ENCODE measurements at regions not wholly inside any gene's neighbourhood (a gene's known extent, or its start where the extent isn't known, plus 50 kb on each side); places are given as distances from the start of the nearest gene placed in this dataset.

GRCh38 chr20:12311094-12311865 lies 393.6 kb downstream of the BTBD3 start:
- Histone ChIP-seq H3K4me1 (replicated peaks in 1 of 2) (peaks cover 3 to 5% of the 10 kb centered on the region in 2 donors), H3K4me3 (no peak overlapping the region), H3K27ac (no peak overlapping the region)
- in situ Hi-C loops (cut with MboI; ENCODE audit: low pct_unique_long_range_greater_than_20kb in 2 of 9, low sequenced_read_pairs in 9 of 9, unreplicated experiment in 9 of 9): no loop called here
- 0 to 100% (median 84%) methylated on average over 1 to 5 of the region's 6 CpGs for WGBS, 10 experiments
- no peak for ATAC-seq (replicated peaks in 6 of 8)

- no peak for ATAC-seq (replicated peaks in 6 of 8)
- Histone ChIP-seq H3K4me3 (no peak overlapping the region), H3K27ac (no peak overlapping the region), H3K4me1 (replicated peaks in 1 of 2) (no peaks in the 10 kb centered on the region)
- WGBS, 10 experiments: 0 to 100% (median 25%) methylated on average over 1 of the region's 1 CpG; no CpG with 5 or more reads in 3 of the 10 experiments
- in situ Hi-C loops (cut with MboI; ENCODE audit: low pct_unique_long_range_greater_than_20kb in 2 of 9, low sequenced_read_pairs in 9 of 9, unreplicated experiment in 9 of 9): no loop called here
Measured at GRCh38 chr20:12315652-12316051, 398.0 kb downstream of the BTBD3 start.

GRCh38 chr20:12316794-12317193 lies 399.1 kb downstream of the BTBD3 start:
- ATAC-seq (replicated peaks in 6 of 8): no peak
- Histone ChIP-seq H3K4me1 (replicated peaks in 1 of 2) (no peaks in the 10 kb centered on the region), H3K27ac (no peak overlapping the region), H3K4me3 (no peak overlapping the region)
- WGBS, 10 experiments: 17 to 100% (median 50%) methylated on average over 1 of the region's 2 CpGs; no CpG with 5 or more reads in 7 of the 10 experiments
- in situ Hi-C loops (cut with MboI; ENCODE audit: low pct_unique_long_range_greater_than_20kb in 2 of 9, low sequenced_read_pairs in 9 of 9, unreplicated experiment in 9 of 9): no loop called here

GRCh38 chr20:12317433-12317832 lies 399.7 kb downstream of the BTBD3 start:
- Histone ChIP-seq H3K4me3 (no peak overlapping the region), H3K27ac (no peak overlapping the region), H3K4me1 (replicated peaks in 1 of 2) (no peaks in the 10 kb centered on the region)
- ATAC-seq (replicated peaks in 6 of 8): peak in 2 of 8 experiments; percentile 57 to 95
- in situ Hi-C loops (cut with MboI; ENCODE audit: low pct_unique_long_range_greater_than_20kb in 2 of 9, low sequenced_read_pairs in 9 of 9, unreplicated experiment in 9 of 9): no loop called here
- 0 to 100% (median 71%) methylated on average over 1 to 2 of the region's 2 CpGs; no CpG with 5 or more reads in 1 of the 10 experiments for WGBS, 10 experiments

- peak in 1 of 8 experiments; percentile 35 for ATAC-seq (replicated peaks in 6 of 8)
- 0 to 95% (median 65%) methylated on average over 1 to 4 of the region's 5 CpGs; no CpG with 5 or more reads in 2 of the 10 experiments for WGBS, 10 experiments
- Histone ChIP-seq H3K27ac (no peak overlapping the region), H3K4me1 (replicated peaks in 1 of 2) (no peaks in the 10 kb centered on the region), H3K4me3 (no peak overlapping the region)
- in situ Hi-C loops (cut with MboI; ENCODE audit: low pct_unique_long_range_greater_than_20kb in 2 of 9, low sequenced_read_pairs in 9 of 9, unreplicated experiment in 9 of 9): no loop called here
Measured at GRCh38 chr20:12318043-12318442, 400.4 kb downstream of the BTBD3 start.

- Histone ChIP-seq H3K27ac (no peak overlapping the region), H3K4me3 (no peak overlapping the region), H3K4me1 (replicated peaks in 1 of 2) (no peaks in the 10 kb centered on the region)
- in situ Hi-C loops (cut with MboI; ENCODE audit: low pct_unique_long_range_greater_than_20kb in 2 of 9, low sequenced_read_pairs in 9 of 9, unreplicated experiment in 9 of 9): no loop called here
- no peak for ATAC-seq (replicated peaks in 6 of 8)
- 0 to 94% (median 71%) methylated on average over 1 to 2 of the region's 2 CpGs; no CpG with 5 or more reads in 2 of the 10 experiments for WGBS, 10 experiments
Measured at GRCh38 chr20:12321736-12322135, 404.0 kb downstream of the BTBD3 start.

GRCh38 chr20:12327205-12327604 lies 409.5 kb downstream of the BTBD3 start:
- WGBS, 10 experiments: 35 to 100% (median 83%) methylated on average over 2 of the region's 2 CpGs
- no peak for ATAC-seq (replicated peaks in 6 of 8)
- H3K4me1 ChIP-seq (replicated peaks in 1 of 2): no peaks in the 10 kb centered on the region
- no peak overlapping the region for H3K4me3 ChIP-seq
- no peak overlapping the region for H3K27ac ChIP-seq
- in situ Hi-C loops (cut with MboI; ENCODE audit: low pct_unique_long_range_greater_than_20kb in 2 of 9, low sequenced_read_pairs in 9 of 9, unreplicated experiment in 9 of 9): no loop called here

- 0 to 100% (median 100%) methylated on average over 1 of the region's 1 CpG; no CpG with 5 or more reads in 2 of the 10 experiments for WGBS, 10 experiments
Measured at GRCh38 chr20:12331236-12331635, 413.5 kb downstream of the BTBD3 start.

GRCh38 chr20:12337601-12338000 lies 419.9 kb downstream of the BTBD3 start:
- Histone ChIP-seq H3K27ac (no peak overlapping the region), H3K4me3 (no peak overlapping the region), H3K4me1 (replicated peaks in 1 of 2) (no peaks in the 10 kb centered on the region)
- in situ Hi-C loops (cut with MboI; ENCODE audit: low pct_unique_long_range_greater_than_20kb in 2 of 9, low sequenced_read_pairs in 9 of 9, unreplicated experiment in 9 of 9): no loop called here
- 0 to 83% (median 76%) methylated on average over 1 to 3 of the region's 3 CpGs for whole genome bisulfite sequencing, 10 experiments
- no peak for ATAC-seq (replicated peaks in 6 of 8)

More at GRCh38 chr20:12331236-12331635, 413.5 kb downstream of the BTBD3 start:
- Histone ChIP-seq H3K4me3 (no peak overlapping the region), H3K27ac (no peak overlapping the region), H3K4me1 (replicated peaks in 1 of 2) (no peaks in the 10 kb centered on the region)
- no peak for ATAC-seq (replicated peaks in 6 of 8)
- in situ Hi-C loops (cut with MboI; ENCODE audit: low pct_unique_long_range_greater_than_20kb in 2 of 9, low sequenced_read_pairs in 9 of 9, unreplicated experiment in 9 of 9): no loop called here

- Histone ChIP-seq H3K4me3 (no peak overlapping the region), H3K27ac (no peak overlapping the region), H3K4me1 (replicated peaks in 1 of 2) (no peaks in the 10 kb centered on the region)
- no peak for ATAC-seq (replicated peaks in 6 of 8)
- 20 to 100% (median 72%) methylated on average over 1 of the region's 2 CpGs; no CpG with 5 or more reads in 6 of the 10 experiments for WGBS, 10 experiments
- in situ Hi-C loops (cut with MboI; ENCODE audit: low pct_unique_long_range_greater_than_20kb in 2 of 9, low sequenced_read_pairs in 9 of 9, unreplicated experiment in 9 of 9): no loop called here
Measured at GRCh38 chr20:12345978-12346377, 428.3 kb downstream of the BTBD3 start.

- 5 to 62% (median 18%) methylated on average over 2 of the region's 2 CpGs; no CpG with 5 or more reads in 7 of the 10 experiments for WGBS, 10 experiments
- in situ Hi-C loops (cut with MboI; ENCODE audit: low pct_unique_long_range_greater_than_20kb in 2 of 9, low sequenced_read_pairs in 9 of 9, unreplicated experiment in 9 of 9): no loop called here
- no peak overlapping the region for H3K27ac ChIP-seq
- peak in 2 of 8 experiments; percentile 55 to 94 for ATAC-seq (replicated peaks in 6 of 8)
- no peaks in the 10 kb centered on the region for H3K4me1 ChIP-seq (replicated peaks in 1 of 2)
- no peak overlapping the region for H3K4me3 ChIP-seq
Measured at GRCh38 chr20:12353842-12354241, 436.1 kb downstream of the BTBD3 start.

- no peak for ATAC-seq (replicated peaks in 6 of 8)
- no peak overlapping the region for H3K4me3 ChIP-seq
- H3K27ac ChIP-seq: no peak overlapping the region
- in situ Hi-C loops (cut with MboI; ENCODE audit: low pct_unique_long_range_greater_than_20kb in 2 of 9, low sequenced_read_pairs in 9 of 9, unreplicated experiment in 9 of 9): no loop called here
- 31 to 78% (median 66%) methylated on average over 1 of the region's 1 CpG; no CpG with 5 or more reads in 2 of the 10 experiments for WGBS, 10 experiments
- H3K4me1 ChIP-seq (replicated peaks in 1 of 2): no peaks in the 10 kb centered on the region
Measured at GRCh38 chr20:12354725-12355124, 437.0 kb downstream of the BTBD3 start.

GRCh38 chr20:12355185-12355584 lies 437.5 kb downstream of the BTBD3 start:
- in situ Hi-C loops (cut with MboI; ENCODE audit: low pct_unique_long_range_greater_than_20kb in 2 of 9, low sequenced_read_pairs in 9 of 9, unreplicated experiment in 9 of 9): no loop called here
- ATAC-seq (replicated peaks in 6 of 8): no peak
- H3K4me1 ChIP-seq (replicated peaks in 1 of 2): no peaks in the 10 kb centered on the region
- 50 to 100% (median 100%) methylated on average over 1 of the region's 1 CpG; no CpG with 5 or more reads in 2 of the 10 experiments for WGBS, 10 experiments
- H3K27ac ChIP-seq: no peak overlapping the region
- no peak overlapping the region for H3K4me3 ChIP-seq
